SK-N-SH (cell line): ENCODE measurements at regions not wholly inside any gene's neighbourhood (a gene's known extent, or its start where the extent isn't known, plus 50 kb on each side); places are given as distances from the start of the nearest gene placed in this dataset.

Experiments
- EP300 ChIP-seq, 2 experiments: IDR thresholded peaks; 2 replicates each; pipeline versions ENCODE4 v1.4.0 to v1.6.1; 2012; ENCODE audit warnings: borderline replicate concordance in 1 of 2, low read depth in 1 of 2, low read length in 1 of 2
- GATA2 ChIP-seq: sonication (generic); formaldehyde crosslinking; IDR thresholded peaks from 2 replicates; pipeline ENCODE4 v1.5.0; 2020; ENCODE audit warnings: mild to moderate bottlenecking, missing genetic modification reagents
- RAD21 ChIP-seq: IDR thresholded peaks from 2 replicates; pipeline ENCODE4 v1.6.1; 2012; ENCODE audit warnings: mild to moderate bottlenecking, low read length
- RCOR1 ChIP-seq: fragments of 150-350 bp; IDR thresholded peaks from 2 replicates; pipeline ENCODE4 v1.6.1; 2017; ENCODE audit warnings: antibody characterized with exemption, low read length
- RFX5 ChIP-seq: IDR thresholded peaks from 2 replicates; pipeline ENCODE4 v1.6.1; 2012; ENCODE audit warnings: mild to moderate bottlenecking, improper control_type of control experiment, low read length
- USF2 ChIP-seq: fragments of 150-350 bp; IDR thresholded peaks from 2 replicates; pipeline ENCODE4 v1.6.1; 2017; ENCODE audit warnings: antibody characterized with exemption, low read length, low read depth, borderline replicate concordance
- TF ChIP-seq, protein P1 (sequence below): fragments of 200-600 bp; sonication (generic); IDR thresholded peaks from 2 replicates; pipeline ENCODE4 v1.6.1; 2017; ENCODE audit warnings: antibody characterized with exemption, mild to moderate bottlenecking, moderate library complexity

- TF ChIP-seq, protein P1, sequence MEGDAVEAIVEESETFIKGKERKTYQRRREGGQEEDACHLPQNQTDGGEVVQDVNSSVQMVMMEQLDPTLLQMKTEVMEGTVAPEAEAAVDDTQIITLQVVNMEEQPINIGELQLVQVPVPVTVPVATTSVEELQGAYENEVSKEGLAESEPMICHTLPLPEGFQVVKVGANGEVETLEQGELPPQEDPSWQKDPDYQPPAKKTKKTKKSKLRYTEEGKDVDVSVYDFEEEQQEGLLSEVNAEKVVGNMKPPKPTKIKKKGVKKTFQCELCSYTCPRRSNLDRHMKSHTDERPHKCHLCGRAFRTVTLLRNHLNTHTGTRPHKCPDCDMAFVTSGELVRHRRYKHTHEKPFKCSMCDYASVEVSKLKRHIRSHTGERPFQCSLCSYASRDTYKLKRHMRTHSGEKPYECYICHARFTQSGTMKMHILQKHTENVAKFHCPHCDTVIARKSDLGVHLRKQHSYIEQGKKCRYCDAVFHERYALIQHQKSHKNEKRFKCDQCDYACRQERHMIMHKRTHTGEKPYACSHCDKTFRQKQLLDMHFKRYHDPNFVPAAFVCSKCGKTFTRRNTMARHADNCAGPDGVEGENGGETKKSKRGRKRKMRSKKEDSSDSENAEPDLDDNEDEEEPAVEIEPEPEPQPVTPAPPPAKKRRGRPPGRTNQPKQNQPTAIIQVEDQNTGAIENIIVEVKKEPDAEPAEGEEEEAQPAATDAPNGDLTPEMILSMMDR, result no peak
- no peak for TF ChIP-seq RAD21
- TF ChIP-seq EP300 (IDR thresholded peaks at IDR 0.05; ENCODE audit: borderline replicate concordance in 1 of 2, low read depth in 1 of 2, low read length in 1 of 2), result no peak
- no peak for TF ChIP-seq RCOR1
- no peak for TF ChIP-seq RFX5
- TF ChIP-seq GATA2 (CRISPR knock-in tag), result no peak
- TF ChIP-seq USF2, result no peak
Measured at GRCh38 chr1:187960125-187960638, 1131.4 kb downstream of the PLA2G4A start.
